ENCODE measurements at regions not wholly inside any gene's neighbourhood (a gene's known extent, or its start where the extent isn't known, plus 50 kb on each side); places are given as distances from the start of the nearest gene placed in this dataset.

DNA sequence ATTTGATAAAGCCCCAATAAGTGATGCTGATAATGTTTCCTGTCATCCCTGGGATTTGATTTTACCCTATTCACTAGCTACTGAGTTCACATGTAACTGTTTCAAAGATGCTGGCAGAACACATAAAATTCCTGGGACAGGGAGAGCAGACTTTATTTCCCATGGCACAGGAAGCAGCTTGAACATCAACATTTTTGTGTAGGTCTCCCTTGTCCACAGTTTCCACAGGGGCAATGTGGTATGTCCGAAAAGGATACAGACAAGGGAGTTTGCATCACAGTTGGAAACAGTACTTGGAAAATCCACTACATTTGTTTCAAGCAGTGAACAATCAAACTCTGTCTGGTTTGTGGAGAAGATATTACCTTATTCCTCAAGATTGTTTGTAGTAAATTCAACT, 129.2 kb upstream of the KLHL4 start:
- H3K4me3 ChIP-seq, result no peak overlapping the region
- DNase-seq (ENCODE audit: low spot score), result no peak
- H3K9me2 ChIP-seq (replicated peaks; ENCODE audit: insufficient read depth), result no peaks in the 10 kb centered on the region
- 53% methylated on average over 1 of the region's 1 CpG for WGBS (ENCODE audit: low lambda C conversion rate, missing lambda C conversion rate)
- no peak overlapping the region for H3K27ac ChIP-seq
- no peaks in the 10 kb centered on the region for H3K36me3 ChIP-seq (replicated peaks; ENCODE audit: insufficient read depth, low read depth)
- no peak overlapping the region for H2AFZ ChIP-seq
- H4K20me1 ChIP-seq (ENCODE audit: insufficient read depth, poor library complexity, severe bottlenecking), result no peaks in the 10 kb centered on the region
- H3K9me3 ChIP-seq (ENCODE audit: low read depth), result no peaks in the 10 kb centered on the region
- H3K4me2 ChIP-seq, result no peak overlapping the region
- H3K79me2 ChIP-seq, result no peaks in the 10 kb centered on the region
- H3K27me3 ChIP-seq, result no peaks in the 10 kb centered on the region
- H3K4me1 ChIP-seq (ENCODE audit: insufficient read depth), result no peaks in the 10 kb centered on the region
- TF ChIP-seq EZH2 (IDR thresholded peaks at IDR 0.05; ENCODE audit: borderline replicate concordance) (no peak), EZH2phosphoT487 (IDR thresholded peaks at IDR 0.05; ENCODE audit: low read depth, severe bottlenecking, unreplicated experiment) (no peak)
- TF ChIP-seq, protein P1, sequence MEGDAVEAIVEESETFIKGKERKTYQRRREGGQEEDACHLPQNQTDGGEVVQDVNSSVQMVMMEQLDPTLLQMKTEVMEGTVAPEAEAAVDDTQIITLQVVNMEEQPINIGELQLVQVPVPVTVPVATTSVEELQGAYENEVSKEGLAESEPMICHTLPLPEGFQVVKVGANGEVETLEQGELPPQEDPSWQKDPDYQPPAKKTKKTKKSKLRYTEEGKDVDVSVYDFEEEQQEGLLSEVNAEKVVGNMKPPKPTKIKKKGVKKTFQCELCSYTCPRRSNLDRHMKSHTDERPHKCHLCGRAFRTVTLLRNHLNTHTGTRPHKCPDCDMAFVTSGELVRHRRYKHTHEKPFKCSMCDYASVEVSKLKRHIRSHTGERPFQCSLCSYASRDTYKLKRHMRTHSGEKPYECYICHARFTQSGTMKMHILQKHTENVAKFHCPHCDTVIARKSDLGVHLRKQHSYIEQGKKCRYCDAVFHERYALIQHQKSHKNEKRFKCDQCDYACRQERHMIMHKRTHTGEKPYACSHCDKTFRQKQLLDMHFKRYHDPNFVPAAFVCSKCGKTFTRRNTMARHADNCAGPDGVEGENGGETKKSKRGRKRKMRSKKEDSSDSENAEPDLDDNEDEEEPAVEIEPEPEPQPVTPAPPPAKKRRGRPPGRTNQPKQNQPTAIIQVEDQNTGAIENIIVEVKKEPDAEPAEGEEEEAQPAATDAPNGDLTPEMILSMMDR (IDR thresholded peaks at IDR 0.05; ENCODE audit: poor library complexity), result no peak

- H2AFZ ChIP-seq, result no peak overlapping the region
- H3K9me3 ChIP-seq (ENCODE audit: low read depth), result no peaks in the 10 kb centered on the region
- no peaks in the 10 kb centered on the region for H3K79me2 ChIP-seq
- H4K20me1 ChIP-seq (ENCODE audit: insufficient read depth, poor library complexity, severe bottlenecking), result no peaks in the 10 kb centered on the region
- no peaks in the 10 kb centered on the region for H3K9me2 ChIP-seq (replicated peaks; ENCODE audit: insufficient read depth)
- DNase-seq (ENCODE audit: low spot score), result no peak
- WGBS (ENCODE audit: low lambda C conversion rate, missing lambda C conversion rate), result 61% methylated on average over 1 of the region's 1 CpG
- H3K4me1 ChIP-seq (ENCODE audit: insufficient read depth), result no peaks in the 10 kb centered on the region
- TF ChIP-seq EZH2 (IDR thresholded peaks at IDR 0.05; ENCODE audit: borderline replicate concordance) (no peak), EZH2phosphoT487 (IDR thresholded peaks at IDR 0.05; ENCODE audit: low read depth, severe bottlenecking, unreplicated experiment) (no peak)
- TF ChIP-seq, protein P1 (IDR thresholded peaks at IDR 0.05; ENCODE audit: poor library complexity), result no peak
- no peaks in the 10 kb centered on the region for H3K36me3 ChIP-seq (replicated peaks; ENCODE audit: insufficient read depth, low read depth)
- no peak overlapping the region for H3K4me2 ChIP-seq
- no peak overlapping the region for H3K4me3 ChIP-seq
- H3K27ac ChIP-seq, result no peak overlapping the region
- no peaks in the 10 kb centered on the region for H3K27me3 ChIP-seq
Measured at GRCh38 chrX:87391742-87392141, 125.9 kb upstream of the KLHL4 start.

DNA sequence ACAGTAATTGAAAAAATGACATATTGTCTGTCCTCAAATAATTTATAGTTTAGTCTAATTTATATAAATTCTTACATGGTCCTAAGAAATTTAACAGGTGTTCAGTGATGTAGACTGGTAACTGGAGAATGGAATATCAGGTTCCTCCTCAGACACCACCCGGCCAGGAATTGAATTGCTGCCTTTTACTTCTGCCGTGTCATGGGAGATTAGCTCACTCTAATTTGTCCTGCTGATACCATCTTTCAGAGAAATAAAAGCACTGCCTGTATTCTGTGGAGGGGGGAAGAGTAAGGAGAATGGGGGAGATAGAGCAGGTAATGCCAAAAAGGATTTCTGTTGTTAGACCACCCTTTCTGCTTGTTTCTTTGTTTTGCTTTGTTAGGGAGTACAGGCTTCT, 125.2 kb upstream of the KLHL4 start:
- Histone ChIP-seq H3K79me2 (no peaks in the 10 kb centered on the region), H3K27me3 (no peaks in the 10 kb centered on the region), H3K9me3 (ENCODE audit: low read depth) (no peaks in the 10 kb centered on the region), H2AFZ (no peak overlapping the region), H3K4me1 (ENCODE audit: insufficient read depth) (no peaks in the 10 kb centered on the region), H3K4me3 (no peak overlapping the region), H3K4me2 (no peak overlapping the region), H3K27ac (no peak overlapping the region), H3K36me3 (replicated peaks; ENCODE audit: insufficient read depth, low read depth) (no peaks in the 10 kb centered on the region), H4K20me1 (ENCODE audit: insufficient read depth, poor library complexity, severe bottlenecking) (no peaks in the 10 kb centered on the region), H3K9me2 (replicated peaks; ENCODE audit: insufficient read depth) (no peaks in the 10 kb centered on the region)
- DNase-seq (ENCODE audit: low spot score), result no peak
- TF ChIP-seq, protein P1 (IDR thresholded peaks at IDR 0.05; ENCODE audit: poor library complexity), result no peak
- no peak for TF ChIP-seq EZH2phosphoT487 (IDR thresholded peaks at IDR 0.05; ENCODE audit: low read depth, severe bottlenecking, unreplicated experiment)
- 40% methylated on average over 2 of the region's 2 CpGs for WGBS (ENCODE audit: low lambda C conversion rate, missing lambda C conversion rate)

All from hepatocyte (in vitro differentiated cells).